ENCODE measurements at regions not wholly inside any gene's neighbourhood (a gene's known extent, or its start where the extent isn't known, plus 50 kb on each side); places are given as distances from the start of the nearest gene placed in this dataset.

- Mint-ChIP-seq H3K36me3 (no peaks in the 10 kb centered on the region), H3K27me3 (peaks cover 19% of the 10 kb centered on the region), H3K27ac (no peak overlapping the region), H3K4me3 (no peak overlapping the region), H3K9me3 (no peaks in the 10 kb centered on the region), H3K4me1 (no peaks in the 10 kb centered on the region)
- DNase-seq (ENCODE audit: low spot score in 2 of 2) (no peak), ATAC-seq (ENCODE audit: low read depth) (no peak)
Measured at GRCh38 chr12:108075561-108075960, 53.5 kb upstream of the WSCD2 start.

- Mint-ChIP-seq H3K9me3 (no peaks in the 10 kb centered on the region), H3K27ac (no peak overlapping the region), H3K4me1 (no peaks in the 10 kb centered on the region)
Measured at GRCh38 chr12:108076556-108076955, 52.5 kb upstream of the WSCD2 start.

GRCh38 chr12:108078428-108078827 lies 50.7 kb upstream of the WSCD2 start:
- peaks cover 18% of the 10 kb centered on the region for H3K27me3 Mint-ChIP-seq
- H3K4me3 Mint-ChIP-seq = no peak overlapping the region
- H3K27ac Mint-ChIP-seq = no peak overlapping the region
- H3K4me1 Mint-ChIP-seq = no peaks in the 10 kb centered on the region
- H3K9me3 Mint-ChIP-seq = no peaks in the 10 kb centered on the region
- no peak for ATAC-seq (ENCODE audit: low read depth)
- DNase-seq (ENCODE audit: low spot score in 2 of 2) = no peak
- no peaks in the 10 kb centered on the region for H3K36me3 Mint-ChIP-seq

More at GRCh38 chr12:108076556-108076955, 52.5 kb upstream of the WSCD2 start:
- ATAC-seq (ENCODE audit: low read depth) (no peak), DNase-seq (ENCODE audit: low spot score in 2 of 2) (no peak)
- no peaks in the 10 kb centered on the region for H3K36me3 Mint-ChIP-seq
- H3K4me3 Mint-ChIP-seq = no peak overlapping the region
- peaks cover 19% of the 10 kb centered on the region for H3K27me3 Mint-ChIP-seq
